IPS-18c (cell line): ENCODE measurements at regions not wholly inside any gene's neighbourhood (a gene's known extent, or its start where the extent isn't known, plus 50 kb on each side); places are given as distances from the start of the nearest gene placed in this dataset.
"Not testable (repeated sequence)": the region's sequence is repeated elsewhere in the genome, so short reads cannot be mapped to it uniquely, and the experiment has no call there.

Experiments used
- H3K4me3 ChIP-seq: 2 replicates; pipeline ENCODE4 v1.7.0; 2013; ENCODE audit warnings: low read depth, mild to moderate bottlenecking, low read length, moderate library complexity; ENCODE audit not compliant: insufficient read depth
- H3K9me3 ChIP-seq: one replicate; pipeline ENCODE4 v1.6.1; 2013; ENCODE audit warnings: mild to moderate bottlenecking, low read length, moderate library complexity; ENCODE audit not compliant: control insufficient read depth, insufficient read depth

- H3K9me3 ChIP-seq, H3K4me3 ChIP-seq: not testable (repeated sequence)
Observed at GRCh38 chr2:89888693-89889092, 1197.2 kb downstream of the RPIA start.

DNA sequence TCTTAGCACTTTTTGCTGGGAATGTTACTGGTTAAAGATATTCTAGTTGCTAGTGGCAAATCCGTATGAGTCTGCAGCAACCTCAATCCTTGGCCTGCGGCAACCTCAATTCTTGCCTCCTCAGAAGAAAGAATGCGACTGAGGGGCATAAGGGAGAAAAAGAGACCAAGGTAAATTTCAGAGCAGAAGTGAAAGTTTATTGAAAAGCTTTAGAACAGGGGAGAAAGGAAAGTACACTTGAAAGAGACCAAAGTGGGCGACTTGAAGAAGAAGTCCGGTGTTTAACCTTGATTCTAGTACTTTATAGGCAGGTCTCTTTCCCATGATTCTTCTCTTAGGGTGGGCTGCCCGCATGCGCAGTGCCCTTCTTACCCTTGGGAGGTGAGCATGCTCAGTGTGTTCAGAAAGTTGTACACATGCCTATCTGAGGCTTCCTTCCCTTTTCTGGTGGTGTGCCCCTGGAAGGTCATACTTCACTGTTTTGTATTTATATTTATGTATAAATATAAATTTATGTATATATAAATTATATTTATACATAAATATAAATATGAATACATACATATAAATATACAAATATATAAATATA is 1198.8 kb downstream of the RPIA start:
- not testable (repeated sequence) for H3K4me3 ChIP-seq, H3K9me3 ChIP-seq

GRCh38 chr2:89894988-89895387 is 1203.5 kb downstream of the RPIA start:
- not testable (repeated sequence) for H3K9me3 ChIP-seq, H3K4me3 ChIP-seq

DNA sequence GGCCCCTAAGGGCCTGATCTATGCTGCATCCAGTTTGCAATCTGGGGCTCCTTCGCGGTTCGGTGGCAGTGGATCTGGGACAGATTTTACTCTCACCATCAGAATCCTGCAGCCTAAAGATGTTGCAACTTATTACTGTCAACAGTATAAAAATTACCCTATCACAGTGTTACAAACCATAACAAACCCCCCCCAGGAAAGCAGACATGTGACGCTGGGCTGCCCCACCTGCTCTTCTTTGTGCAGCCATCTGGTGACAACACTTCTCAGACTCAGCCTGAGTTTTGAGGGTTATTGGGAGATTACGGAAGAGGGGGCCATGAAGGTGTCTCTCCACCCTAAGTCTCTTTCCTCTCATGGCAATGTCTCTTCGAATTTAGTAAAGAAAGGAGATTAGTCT is 1204.2 kb downstream of the RPIA start:
- H3K9me3 ChIP-seq, H3K4me3 ChIP-seq: not testable (repeated sequence)

DNA sequence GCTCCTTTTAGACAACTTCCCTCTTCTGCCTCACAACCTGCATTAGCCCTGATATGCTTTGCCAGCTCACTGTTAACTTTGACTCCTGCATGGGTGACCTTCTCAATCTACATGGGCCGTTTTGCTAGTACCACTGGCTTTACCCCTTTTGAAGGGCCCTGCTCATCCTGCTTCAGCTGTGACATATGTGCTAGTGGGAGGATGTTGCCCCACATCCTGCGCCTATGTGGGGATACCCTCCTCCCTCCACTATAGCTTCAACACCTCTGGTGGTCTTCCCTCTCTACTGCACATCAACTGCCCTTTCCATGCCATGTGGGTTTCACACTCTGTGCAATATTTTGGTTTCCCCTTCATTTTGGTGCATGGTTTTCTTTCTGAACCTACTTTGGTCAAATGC is 1235.5 kb downstream of the RPIA start:
- H3K4me3 ChIP-seq, H3K9me3 ChIP-seq: not testable (repeated sequence)

- H3K4me3 ChIP-seq, H3K9me3 ChIP-seq: not testable (repeated sequence)
Observed at GRCh38 chr2:89935436-89935835, 1244.0 kb downstream of the RPIA start.

DNA sequence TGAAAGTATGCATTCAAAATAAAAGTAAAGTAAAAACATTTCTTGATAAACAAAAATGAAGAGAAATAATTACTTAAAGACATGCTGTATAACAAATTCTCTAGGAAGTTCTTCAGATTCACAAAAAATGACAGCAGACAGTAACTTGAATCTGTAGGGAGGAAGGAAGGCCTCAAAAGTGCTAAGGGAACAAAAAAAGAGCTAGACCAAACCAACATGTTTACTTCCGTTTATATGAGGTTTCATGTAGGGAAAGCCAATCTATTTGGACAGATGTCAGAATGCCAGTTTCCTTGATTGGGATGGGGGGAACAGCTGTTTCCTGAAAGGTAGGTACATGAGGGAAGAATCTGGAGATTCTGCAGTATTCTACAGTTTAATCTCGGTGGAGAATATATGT is 1244.5 kb downstream of the RPIA start:
- not testable (repeated sequence) for H3K4me3 ChIP-seq, H3K9me3 ChIP-seq

DNA sequence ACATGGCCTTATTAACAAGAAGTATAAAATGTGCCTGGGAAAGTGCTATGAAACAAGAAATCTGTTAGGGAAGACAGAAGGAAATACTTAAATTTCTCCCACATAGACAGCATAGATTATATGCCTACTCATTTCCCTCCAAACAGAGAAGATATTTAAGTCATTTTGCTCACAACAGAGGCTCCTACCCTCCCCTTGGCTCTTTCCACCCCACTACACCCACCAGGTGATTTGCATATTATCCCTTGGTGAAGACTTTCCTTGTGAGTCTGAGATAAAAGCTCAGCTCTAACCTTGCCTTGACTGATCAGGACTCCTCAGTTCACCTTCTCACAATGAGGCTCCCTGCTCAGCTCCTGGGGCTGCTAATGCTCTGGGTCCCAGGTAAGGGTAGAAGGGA is 1245.1 kb downstream of the RPIA start:
- not testable (repeated sequence) for H3K4me3 ChIP-seq, H3K9me3 ChIP-seq

DNA sequence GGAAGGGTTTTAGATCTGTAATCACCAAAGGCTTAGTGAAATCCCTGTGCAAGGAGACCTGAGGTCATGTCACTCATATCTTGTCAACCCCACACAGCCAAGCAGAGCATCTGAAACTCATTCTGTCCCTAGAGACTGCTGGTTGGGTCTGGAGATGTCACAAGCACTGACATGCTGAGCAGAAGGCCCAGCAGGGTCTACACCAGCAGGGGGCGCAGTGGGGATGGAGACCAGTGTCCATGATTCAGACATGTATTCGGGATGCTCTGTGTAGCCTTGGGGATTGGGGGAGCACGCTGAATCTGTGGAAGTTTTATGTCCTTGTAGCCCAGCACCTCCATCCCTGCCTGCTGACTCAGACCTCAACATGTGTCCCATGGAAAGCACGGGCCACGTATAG is 1247.3 kb downstream of the RPIA start:
- H3K4me3 ChIP-seq, H3K9me3 ChIP-seq: not testable (repeated sequence)

DNA sequence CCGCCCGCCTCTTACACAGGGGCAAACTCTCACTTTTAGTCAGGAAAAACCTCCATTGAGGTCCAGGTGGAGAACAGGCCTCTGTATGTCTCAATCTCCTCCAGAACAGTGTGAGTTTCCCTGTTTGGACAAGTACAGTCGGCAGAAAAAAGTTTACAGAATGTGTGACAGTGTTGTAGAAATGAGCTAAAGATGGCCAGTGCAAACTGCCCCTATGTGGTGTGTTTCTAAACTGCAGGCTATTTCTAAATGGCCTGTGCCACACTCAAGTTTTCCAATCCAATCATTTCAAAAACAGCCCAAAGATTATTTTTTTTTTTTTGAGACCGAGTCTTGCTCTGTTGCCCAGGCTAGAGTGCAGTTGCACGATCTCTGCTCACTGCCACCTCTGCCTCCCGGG is 1252.8 kb downstream of the RPIA start:
- not testable (repeated sequence) for H3K4me3 ChIP-seq, H3K9me3 ChIP-seq

DNA sequence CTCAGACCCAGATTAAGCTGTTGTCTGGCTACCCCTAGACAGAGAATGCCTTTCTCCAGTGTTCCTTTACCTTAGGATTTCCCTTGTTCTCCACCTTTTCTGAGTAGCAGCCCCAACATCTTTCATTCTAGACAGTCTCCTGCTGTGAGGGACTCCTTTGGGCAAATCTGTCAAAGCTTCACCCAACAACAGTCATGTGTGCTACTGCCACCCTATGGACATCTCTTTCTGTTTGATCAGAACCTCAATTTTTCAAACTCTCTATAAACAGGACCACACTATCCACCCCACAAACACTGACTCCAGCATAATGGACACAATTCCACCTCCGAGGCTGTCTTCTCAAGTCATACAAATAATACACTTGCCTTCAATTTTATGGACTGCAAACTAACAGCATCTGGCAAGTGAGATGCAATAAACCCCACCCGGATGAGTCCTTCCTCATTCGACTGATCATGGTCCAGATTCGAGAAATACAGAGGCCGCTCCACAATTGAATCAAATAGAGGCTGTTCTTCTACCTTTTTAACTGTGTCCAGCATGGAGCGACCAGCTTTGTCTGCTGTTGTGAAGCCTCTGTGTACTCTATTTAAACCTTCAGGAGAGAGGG is 1253.6 kb downstream of the RPIA start:
- H3K9me3 ChIP-seq, H3K4me3 ChIP-seq: not testable (repeated sequence)

GRCh38 chr2:89947208-89947815 is 1255.8 kb downstream of the RPIA start:
- not testable (repeated sequence) for H3K9me3 ChIP-seq, H3K4me3 ChIP-seq

DNA sequence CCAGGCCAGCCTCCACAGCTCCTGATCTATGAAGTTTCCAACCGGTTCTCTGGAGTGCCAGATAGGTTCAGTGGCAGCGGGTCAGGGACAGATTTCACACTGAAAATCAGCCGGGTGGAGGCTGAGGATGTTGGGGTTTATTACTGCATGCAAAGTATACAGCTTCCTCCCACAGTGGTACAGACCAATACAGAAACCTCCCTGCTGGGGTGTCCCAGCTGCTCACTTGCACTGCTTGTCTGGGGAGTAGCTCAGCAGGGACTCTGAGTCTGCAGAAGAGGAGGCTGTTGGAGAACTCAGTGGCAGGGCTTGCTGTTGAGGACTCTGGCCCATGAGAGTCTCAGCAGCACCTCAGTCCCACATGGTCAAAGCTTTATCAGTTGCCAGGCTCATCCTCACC is 1256.6 kb downstream of the RPIA start:
- not testable (repeated sequence) for H3K4me3 ChIP-seq, H3K9me3 ChIP-seq

- not testable (repeated sequence) for H3K4me3 ChIP-seq, H3K9me3 ChIP-seq
Observed at GRCh38 chr2:89950807-89951206, 1259.3 kb downstream of the RPIA start.

DNA sequence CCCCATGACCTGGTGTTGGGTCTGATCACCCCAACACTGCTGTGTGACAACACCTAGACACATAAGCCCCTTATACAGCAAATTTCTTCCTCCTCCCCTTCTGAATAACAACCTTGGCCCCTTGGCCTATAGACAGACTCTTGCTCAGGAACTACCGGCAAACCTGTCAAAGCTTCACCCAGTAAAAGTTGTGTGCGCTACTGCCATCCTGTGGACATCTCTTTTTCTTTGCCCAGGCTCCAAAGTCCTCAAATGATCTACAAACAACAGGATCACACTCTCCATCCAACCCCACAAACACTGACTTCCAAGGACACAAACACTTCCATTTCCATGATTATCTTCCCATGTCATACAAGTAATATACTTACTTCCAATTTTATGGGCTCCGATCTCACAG is 1265.8 kb downstream of the RPIA start:
- not testable (repeated sequence) for H3K4me3 ChIP-seq

DNA sequence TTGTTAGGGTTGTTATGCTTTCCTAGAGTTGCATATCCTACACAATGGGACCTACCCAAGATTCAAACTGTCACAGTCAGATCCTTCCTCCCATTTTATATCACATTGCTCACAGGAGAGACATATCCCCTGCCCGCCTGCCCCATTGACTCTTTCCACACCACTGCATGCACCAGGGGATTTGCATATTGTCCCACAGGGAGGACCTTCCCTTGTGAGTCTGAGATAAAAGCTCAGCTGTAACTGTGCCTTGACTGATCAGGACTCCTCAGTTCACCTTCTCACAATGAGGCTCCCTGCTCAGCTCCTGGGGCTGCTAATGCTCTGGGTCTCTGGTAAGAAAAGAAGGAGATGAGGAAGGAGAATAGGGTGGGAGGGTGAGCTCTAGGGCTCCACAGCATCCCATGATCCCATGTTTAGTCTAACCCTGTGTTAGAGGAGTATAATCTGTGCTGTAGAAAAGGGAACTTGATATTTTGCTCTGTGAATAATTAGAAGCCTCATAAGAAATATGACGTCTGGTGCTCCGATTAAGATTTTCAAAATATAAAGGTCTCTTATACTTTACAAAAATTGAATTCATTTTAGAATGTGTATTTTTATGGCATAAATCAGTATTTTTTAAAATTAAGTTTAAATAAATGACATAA is 1268.4 kb downstream of the RPIA start:
- H3K9me3 ChIP-seq, H3K4me3 ChIP-seq: not testable (repeated sequence)

More for the DNA sequence above, 1265.8 kb downstream of the RPIA start:
- not testable (repeated sequence) for H3K9me3 ChIP-seq

- not testable (repeated sequence) for H3K9me3 ChIP-seq, H3K4me3 ChIP-seq
Observed at GRCh38 chr2:89960570-89960969, 1269.1 kb downstream of the RPIA start.

- H3K9me3 ChIP-seq, H3K4me3 ChIP-seq: not testable (repeated sequence)
Observed at GRCh38 chr2:89968567-89968966, 1277.1 kb downstream of the RPIA start.
